Mononuclear cell (primary cell): ENCODE measurements at regions not wholly inside any gene's neighbourhood (a gene's known extent, or its start where the extent isn't known, plus 50 kb on each side); places are given as distances from the start of the nearest gene placed in this dataset.

Experiments
- H3K27me3 ChIP-seq: 2 replicates; pipeline ENCODE4 v1.6.0; 2011; ENCODE audit warnings: low read length, control low read depth; ENCODE audit not compliant: insufficient read depth
- H3K4me1 ChIP-seq: 2 replicates; pipeline ENCODE4 v1.5.1; 2011; ENCODE audit warnings: mild to moderate bottlenecking, low read length, control low read depth; ENCODE audit not compliant: insufficient read depth
- H3K4me3 ChIP-seq: 2 replicates; pipeline ENCODE4 v1.5.1; 2011; ENCODE audit warnings: mild to moderate bottlenecking, low read length, moderate library complexity
- H3K9me3 ChIP-seq: 2 replicates; pipeline ENCODE4 v1.5.1; 2011; ENCODE audit warnings: low read depth, mild to moderate bottlenecking, control low read depth, low read length

DNA sequence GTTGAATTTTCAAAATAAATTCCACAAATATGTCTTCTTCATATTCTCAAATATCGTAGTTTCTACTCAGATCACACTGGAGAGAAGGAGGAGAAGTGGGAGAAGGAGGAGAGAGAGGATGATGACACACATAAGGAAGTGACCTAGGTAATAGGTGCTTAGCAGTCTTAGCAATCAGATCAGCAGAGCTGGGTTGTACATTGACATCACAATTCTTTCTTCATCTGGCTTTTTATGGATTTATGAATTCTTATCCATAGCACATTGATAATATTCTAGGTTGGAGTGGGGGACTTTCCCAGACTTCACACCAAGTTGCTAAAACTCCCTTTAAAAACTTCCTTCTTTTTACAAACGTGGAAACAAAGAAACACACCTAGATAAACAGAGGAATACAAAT lies 86.9 kb downstream of the FGF9 start:
- no peak overlapping the region for H3K4me3 ChIP-seq
- no peaks in the 10 kb centered on the region for H3K9me3 ChIP-seq
- no peaks in the 10 kb centered on the region for H3K4me1 ChIP-seq
- H3K27me3 ChIP-seq, result no peaks in the 10 kb centered on the region

DNA sequence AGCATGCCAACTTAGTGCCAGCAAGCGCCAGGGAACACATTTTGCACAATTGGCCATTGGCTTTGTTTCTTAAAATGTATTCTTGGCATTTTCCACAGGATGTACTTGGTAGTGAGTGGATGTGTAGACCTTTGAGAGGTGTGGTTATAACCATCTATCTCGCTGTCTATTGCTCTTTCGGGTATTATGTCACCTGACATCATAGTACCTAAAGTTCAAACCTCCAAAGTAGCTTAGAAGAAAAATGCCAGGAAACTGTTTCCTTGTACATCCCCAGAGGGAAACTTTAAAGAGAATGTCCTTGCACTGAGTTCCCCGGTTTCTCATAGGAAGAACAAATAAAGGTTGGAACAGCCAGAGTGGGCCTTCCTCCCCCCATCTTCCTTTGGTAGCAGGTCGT lies 87.6 kb downstream of the FGF9 start:
- H3K27me3 ChIP-seq, result no peaks in the 10 kb centered on the region

DNA sequence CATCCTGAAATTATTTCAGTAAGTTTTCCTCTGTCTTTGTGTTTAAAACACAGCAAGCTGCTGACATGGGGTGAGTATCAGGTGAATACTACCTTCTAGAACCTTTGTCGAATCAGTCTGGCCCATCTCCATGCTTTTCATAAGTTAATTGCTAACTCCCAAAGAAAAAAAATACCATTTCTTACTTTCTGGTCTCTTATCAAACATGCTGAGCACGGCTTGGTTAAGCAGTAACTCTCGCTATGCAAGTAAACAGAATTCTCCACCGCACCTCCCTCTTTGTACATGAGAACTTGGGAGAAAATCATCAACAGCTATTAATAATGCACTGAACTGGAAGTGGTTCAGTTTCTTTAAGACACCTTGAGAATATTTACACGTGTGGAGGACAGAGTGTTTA lies 88.6 kb downstream of the FGF9 start:
- Histone ChIP-seq H3K4me1 (no peaks in the 10 kb centered on the region), H3K27me3 (no peaks in the 10 kb centered on the region), H3K9me3 (no peaks in the 10 kb centered on the region), H3K4me3 (no peak overlapping the region)

More for the DNA sequence above, 87.6 kb downstream of the FGF9 start:
- no peaks in the 10 kb centered on the region for H3K4me1 ChIP-seq
- no peak overlapping the region for H3K4me3 ChIP-seq
- no peaks in the 10 kb centered on the region for H3K9me3 ChIP-seq

DNA sequence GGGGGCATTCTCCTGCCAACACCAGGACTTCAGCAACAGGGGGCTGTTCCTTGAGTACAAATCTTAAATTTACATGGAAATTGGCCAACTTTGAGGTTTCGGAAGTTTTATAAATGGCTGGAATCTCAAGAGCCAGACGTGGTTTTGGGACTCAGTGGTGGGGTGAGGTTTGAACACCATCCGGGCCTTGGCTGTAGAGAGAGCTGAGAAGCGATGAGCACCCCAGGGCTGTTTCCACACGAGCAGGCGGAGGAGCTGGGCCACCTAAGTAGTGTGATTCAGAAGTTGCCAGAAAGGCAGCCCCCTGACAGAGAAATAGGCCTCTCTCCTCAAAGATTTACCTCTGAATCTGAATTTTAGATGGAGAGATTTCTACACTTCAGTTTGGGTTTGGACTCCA lies 89.0 kb downstream of the FGF9 start:
- no peaks in the 10 kb centered on the region for H3K4me1 ChIP-seq
- H3K9me3 ChIP-seq, result no peaks in the 10 kb centered on the region
- no peaks in the 10 kb centered on the region for H3K27me3 ChIP-seq
- no peak overlapping the region for H3K4me3 ChIP-seq

DNA sequence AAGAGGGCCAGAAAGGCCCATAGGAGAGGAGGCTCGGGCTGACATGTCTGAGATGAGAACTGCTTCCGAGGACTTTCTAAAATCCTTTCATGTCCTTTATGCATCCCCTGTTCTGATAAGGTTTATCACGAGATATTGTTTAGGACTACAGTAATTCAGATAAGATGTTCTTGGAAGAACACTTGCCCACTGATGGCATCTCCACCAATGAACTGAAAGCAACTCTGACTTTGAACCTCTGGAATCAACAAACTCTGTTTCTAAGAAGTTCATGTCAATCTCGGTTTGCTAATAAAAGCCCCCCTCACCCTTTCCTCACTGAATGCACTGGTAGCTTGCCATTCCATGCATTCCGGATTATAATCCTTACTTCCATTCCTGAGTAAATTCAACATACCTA lies 90.9 kb downstream of the FGF9 start:
- Histone ChIP-seq H3K27me3 (no peaks in the 10 kb centered on the region), H3K4me3 (no peak overlapping the region), H3K9me3 (no peaks in the 10 kb centered on the region), H3K4me1 (no peaks in the 10 kb centered on the region)

DNA sequence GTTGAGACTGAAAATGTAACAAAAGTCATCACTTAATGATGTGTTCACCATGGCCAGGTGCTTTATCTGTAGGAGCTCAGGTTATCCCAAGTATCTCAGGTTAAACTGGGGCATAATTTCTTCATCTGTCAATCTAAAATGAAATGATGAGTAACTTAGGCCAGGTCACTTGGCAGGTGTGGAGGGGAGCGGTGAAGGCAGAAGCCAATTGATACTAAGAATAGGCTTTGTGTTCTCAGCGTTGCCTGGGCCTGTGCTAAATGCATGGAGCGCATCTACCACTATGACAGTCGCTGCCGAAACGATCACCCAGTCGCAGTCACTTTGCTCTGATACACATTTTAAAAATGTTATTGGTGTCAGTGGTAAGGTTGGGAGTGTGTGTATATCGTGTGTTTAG lies 91.6 kb downstream of the FGF9 start:
- Histone ChIP-seq H3K4me1 (no peaks in the 10 kb centered on the region), H3K27me3 (no peaks in the 10 kb centered on the region), H3K9me3 (no peaks in the 10 kb centered on the region), H3K4me3 (no peak overlapping the region)

DNA sequence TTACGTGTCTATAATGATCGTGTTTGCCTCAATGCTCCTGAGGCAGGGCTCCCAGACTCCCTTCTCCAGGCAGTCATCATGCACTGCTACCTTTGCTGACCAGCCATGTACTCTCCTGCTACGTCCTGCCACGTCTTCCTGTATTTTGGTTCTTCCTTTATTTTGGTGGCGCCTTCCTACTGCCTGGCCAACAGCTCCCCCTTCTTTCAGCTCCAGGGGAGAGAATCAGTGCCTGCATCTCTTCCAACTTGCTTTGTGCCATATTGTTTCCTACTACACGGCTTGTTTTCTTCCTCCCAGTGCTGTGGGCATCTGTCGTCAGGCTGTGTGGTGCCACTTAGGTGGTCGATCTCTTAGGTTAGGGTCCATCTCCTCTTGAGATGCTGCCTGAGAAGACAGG lies 96.2 kb downstream of the FGF9 start:
- no peaks in the 10 kb centered on the region for H3K27me3 ChIP-seq
- no peaks in the 10 kb centered on the region for H3K4me1 ChIP-seq
- no peaks in the 10 kb centered on the region for H3K9me3 ChIP-seq
- H3K4me3 ChIP-seq, result no peak overlapping the region

DNA sequence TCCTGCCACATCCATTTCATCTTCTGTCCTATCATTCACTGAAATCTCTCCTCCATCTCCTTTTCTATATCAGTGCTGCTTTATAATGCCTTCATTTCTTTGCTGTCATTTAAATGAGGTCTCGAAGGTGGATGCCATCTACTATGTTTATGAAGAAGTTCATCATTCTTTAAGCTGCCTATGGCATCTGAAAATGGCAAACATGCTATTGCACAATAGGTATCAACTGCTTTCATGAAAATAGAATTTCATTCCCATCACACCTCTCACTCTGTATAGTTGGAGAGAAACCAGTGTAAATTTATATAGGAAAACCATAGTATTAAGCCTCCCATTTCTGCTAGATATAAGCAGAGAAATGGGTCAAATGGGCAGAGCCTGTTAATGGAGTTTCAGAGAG lies 100.2 kb downstream of the FGF9 start:
- H3K9me3 ChIP-seq, result no peaks in the 10 kb centered on the region
- no peaks in the 10 kb centered on the region for H3K4me1 ChIP-seq
- no peaks in the 10 kb centered on the region for H3K27me3 ChIP-seq
- no peak overlapping the region for H3K4me3 ChIP-seq

DNA sequence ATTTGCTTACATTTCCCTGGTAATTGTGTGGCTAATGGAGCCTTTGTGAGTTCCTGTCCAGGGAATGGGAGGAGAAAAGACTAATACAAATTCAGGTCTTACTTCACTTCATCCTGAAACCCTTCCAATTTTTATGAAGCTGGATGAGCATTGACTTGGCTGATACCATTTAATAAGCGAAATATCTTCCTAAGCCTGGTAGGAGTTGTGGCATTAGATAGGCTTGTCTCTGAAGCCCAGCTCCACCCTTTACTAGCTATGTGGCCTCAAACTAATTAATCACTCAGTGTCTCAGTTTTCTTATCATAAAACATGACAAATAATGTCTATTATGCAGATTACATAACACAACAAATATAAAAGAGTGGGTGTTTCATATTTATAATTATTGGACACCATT lies 106.3 kb downstream of the FGF9 start:
- H3K27me3 ChIP-seq, result no peaks in the 10 kb centered on the region
- H3K4me1 ChIP-seq, result no peaks in the 10 kb centered on the region
- no peak overlapping the region for H3K4me3 ChIP-seq
- no peaks in the 10 kb centered on the region for H3K9me3 ChIP-seq

DNA sequence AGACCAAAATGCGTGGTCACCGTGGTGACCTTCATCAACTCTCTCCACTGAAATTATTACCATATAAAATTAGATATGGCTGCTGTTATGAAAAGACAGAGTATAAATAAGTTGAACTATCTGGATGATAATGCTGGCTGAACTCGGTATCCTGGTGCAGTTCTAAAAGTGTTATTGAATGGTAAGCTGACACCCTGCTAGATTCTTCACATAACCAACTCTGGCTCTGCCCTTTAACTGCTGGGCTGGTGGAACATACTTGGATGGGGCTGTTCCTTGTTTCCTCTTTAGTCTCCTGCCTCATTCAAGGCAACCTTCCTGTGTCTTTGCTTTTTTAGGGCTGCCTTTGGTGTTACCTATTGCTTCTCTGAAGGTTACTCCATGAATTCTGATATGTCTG lies 106.9 kb downstream of the FGF9 start:
- no peaks in the 10 kb centered on the region for H3K9me3 ChIP-seq
- no peaks in the 10 kb centered on the region for H3K27me3 ChIP-seq
- no peaks in the 10 kb centered on the region for H3K4me1 ChIP-seq
- H3K4me3 ChIP-seq, result no peak overlapping the region

DNA sequence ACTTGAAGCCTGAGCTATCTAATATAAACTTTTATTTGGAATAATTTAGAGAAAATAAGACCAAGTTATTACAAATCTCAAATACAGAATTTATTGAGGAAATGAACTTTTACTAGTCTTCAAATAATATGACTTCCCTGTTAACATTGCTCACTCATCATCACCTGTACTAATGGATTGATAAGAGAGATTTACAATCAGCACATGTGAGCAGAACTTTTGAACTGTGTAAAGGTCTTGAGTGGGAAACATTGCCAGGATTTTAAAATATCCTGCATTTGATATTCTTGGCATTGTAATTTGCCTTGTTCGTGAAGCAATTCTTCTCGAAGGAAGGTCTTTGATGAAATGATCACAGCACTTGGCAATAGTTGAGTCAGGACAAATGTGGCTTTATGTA lies 111.9 kb downstream of the FGF9 start:
- H3K27me3 ChIP-seq, result no peaks in the 10 kb centered on the region
- no peaks in the 10 kb centered on the region for H3K4me1 ChIP-seq
- H3K9me3 ChIP-seq, result no peaks in the 10 kb centered on the region
- H3K4me3 ChIP-seq, result no peak overlapping the region

DNA sequence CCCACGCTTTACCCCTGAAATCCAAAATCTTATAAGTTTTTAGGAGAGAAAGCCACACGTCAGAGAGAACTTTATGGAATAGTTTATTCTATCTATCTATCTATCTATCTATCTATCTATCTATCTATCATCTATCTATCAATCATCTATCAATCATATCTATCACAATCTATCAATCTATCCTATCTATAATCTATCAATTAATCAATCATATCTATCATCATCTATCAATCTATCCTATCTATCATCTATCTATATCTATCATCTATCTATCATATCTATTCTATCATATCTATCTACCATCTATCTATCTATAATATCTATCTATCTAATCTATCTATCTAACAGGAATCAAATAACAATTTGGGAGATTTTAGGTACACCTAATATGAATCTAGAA lies 115.1 kb downstream of the FGF9 start:
- Histone ChIP-seq H3K4me1 (no peaks in the 10 kb centered on the region), H3K27me3 (no peaks in the 10 kb centered on the region), H3K9me3 (no peaks in the 10 kb centered on the region), H3K4me3 (no peak overlapping the region)

DNA sequence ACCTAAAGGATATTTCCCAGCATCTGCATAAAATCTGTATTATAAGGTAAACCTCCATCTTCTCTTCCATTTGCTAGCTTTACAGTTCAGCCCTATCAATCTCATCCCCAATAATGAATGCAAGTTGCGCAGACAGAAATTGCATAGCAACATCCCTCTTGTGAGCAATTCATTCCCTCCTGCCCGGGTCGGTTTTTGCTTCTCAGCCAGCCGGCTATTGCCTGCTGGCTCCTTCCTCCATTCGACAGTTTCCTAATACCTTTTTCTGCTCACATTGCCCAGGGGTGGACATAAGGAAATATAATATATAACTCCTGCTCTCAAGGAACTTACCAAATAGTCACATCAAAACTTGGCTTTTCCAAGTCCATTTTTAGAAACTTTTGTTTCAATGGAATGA lies 125.2 kb downstream of the FGF9 start:
- Histone ChIP-seq H3K27me3 (no peaks in the 10 kb centered on the region), H3K4me3 (no peak overlapping the region), H3K9me3 (no peaks in the 10 kb centered on the region)

DNA sequence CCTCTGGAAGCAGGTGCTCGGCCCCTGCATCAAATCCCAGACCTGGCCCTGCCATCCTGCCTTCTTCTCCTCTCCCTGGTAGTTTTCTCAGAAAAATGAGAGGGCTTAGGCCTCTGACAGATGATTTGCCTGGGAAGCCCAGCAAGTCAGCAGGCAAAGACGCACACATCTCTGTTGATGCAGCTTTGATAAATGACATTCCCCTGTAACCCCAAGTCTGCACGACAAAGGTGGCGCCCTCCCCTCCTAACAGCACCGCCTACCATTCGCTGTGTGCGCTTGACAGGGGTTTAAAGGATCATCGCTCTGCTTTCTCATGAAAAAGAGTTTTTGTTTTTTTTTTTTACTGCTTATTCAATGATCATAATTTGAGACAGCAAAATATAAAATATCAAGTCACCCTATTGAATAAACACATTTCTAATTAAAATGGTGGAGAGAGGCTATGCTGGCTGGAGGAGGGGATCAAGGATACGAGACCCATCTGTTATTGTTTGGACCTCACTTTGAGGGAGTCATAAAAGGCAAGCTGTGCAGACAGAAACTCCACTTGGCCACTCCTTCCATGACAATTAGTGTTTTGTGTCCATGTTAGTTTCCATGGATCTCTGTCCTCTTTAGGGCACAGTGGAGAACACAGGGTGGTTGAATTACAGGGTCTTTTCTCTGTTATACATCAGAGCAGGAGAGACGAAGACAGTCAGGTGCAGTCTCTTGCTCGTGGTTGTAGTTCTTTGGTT lies 126.1 kb downstream of the FGF9 start:
- no peak overlapping the region for H3K4me3 ChIP-seq
- no peaks in the 10 kb centered on the region for H3K9me3 ChIP-seq
- H3K27me3 ChIP-seq, result no peaks in the 10 kb centered on the region
- H3K4me1 ChIP-seq, result no peaks in the 10 kb centered on the region

More for the DNA sequence above, 125.2 kb downstream of the FGF9 start:
- no peaks in the 10 kb centered on the region for H3K4me1 ChIP-seq

DNA sequence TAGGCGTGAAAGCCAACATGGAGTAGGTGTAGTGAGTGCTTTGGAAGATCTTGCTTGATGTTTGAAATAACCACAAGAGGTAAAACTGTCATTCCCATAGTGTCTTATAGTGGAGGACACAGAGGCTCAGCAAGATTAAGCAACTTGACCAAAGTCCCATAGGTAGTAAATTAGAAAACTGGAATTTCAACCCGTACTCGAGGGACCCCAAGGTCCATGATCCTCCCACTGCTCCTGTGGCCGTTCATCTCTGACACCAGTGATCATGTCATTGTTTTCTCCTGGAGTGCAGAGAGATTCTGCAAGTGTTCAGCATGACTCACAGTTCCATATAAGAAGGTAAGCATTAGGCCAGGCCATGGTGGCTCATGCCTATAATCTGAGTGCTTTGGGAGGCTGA lies 126.9 kb downstream of the FGF9 start:
- Histone ChIP-seq H3K9me3 (no peaks in the 10 kb centered on the region), H3K4me3 (no peak overlapping the region), H3K4me1 (no peaks in the 10 kb centered on the region), H3K27me3 (no peaks in the 10 kb centered on the region)

DNA sequence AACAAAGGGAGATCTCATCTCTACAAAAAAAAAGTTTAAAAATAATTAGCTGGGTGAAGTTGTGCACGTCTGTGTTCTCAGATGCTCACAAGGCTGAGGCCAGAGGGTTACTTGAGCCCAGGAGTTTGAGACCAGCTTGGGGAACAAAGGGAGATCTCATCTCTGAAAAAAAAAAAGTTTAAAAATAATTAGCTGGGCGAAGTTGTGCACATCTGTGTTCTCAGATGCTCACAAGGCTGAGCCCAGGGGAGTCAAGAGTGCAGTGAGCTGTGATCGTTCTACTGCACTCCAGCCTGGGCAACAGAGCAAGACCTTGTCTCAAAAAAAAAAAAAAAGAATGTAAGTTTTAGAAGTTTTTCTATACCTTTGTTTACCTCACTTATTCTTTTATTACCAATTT lies 127.3 kb downstream of the FGF9 start:
- Histone ChIP-seq H3K9me3 (no peaks in the 10 kb centered on the region), H3K4me3 (no peak overlapping the region), H3K4me1 (no peaks in the 10 kb centered on the region), H3K27me3 (no peaks in the 10 kb centered on the region)
